ENCODE measurements at regions not wholly inside any gene's neighbourhood (a gene's known extent, or its start where the extent isn't known, plus 50 kb on each side); places are given as distances from the start of the nearest gene placed in this dataset. TPM values are rescaled to one million over a fixed set of nuclear protein-coding genes. Genes with fewer than 3 reads are reported as not detected.

DNA sequence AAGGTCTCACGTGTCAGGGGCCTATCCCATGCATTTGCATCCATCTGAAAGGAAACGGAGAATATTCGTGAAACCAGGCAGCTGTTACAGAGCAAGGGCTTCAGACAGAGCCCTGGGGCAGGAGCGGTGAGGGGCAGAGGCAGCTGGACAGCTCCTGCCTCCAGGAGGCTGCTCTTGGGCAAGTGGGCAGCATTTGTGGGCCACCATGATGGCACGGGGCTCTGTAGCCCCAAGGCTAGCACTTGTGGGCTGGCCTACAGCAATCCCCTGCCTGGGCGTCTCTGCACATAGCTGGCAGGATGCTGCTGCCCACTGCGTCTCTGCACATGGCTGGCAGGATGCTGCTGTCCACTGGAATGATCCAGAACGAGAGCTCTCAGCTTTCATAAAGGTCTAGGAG is 52.8 kb upstream of the PTMA start:
- H3K9me3 ChIP-seq (ENCODE audit: low read depth, low read length), result no peaks in the 10 kb centered on the region
- TF ChIP-seq, protein P1, sequence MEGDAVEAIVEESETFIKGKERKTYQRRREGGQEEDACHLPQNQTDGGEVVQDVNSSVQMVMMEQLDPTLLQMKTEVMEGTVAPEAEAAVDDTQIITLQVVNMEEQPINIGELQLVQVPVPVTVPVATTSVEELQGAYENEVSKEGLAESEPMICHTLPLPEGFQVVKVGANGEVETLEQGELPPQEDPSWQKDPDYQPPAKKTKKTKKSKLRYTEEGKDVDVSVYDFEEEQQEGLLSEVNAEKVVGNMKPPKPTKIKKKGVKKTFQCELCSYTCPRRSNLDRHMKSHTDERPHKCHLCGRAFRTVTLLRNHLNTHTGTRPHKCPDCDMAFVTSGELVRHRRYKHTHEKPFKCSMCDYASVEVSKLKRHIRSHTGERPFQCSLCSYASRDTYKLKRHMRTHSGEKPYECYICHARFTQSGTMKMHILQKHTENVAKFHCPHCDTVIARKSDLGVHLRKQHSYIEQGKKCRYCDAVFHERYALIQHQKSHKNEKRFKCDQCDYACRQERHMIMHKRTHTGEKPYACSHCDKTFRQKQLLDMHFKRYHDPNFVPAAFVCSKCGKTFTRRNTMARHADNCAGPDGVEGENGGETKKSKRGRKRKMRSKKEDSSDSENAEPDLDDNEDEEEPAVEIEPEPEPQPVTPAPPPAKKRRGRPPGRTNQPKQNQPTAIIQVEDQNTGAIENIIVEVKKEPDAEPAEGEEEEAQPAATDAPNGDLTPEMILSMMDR (IDR thresholded peaks at IDR 0.05; ENCODE audit: extremely low read depth, low read depth, low read length), result no peak
- no peak overlapping the region for H2AFZ ChIP-seq (ENCODE audit: low read length)
- H3K4me2 ChIP-seq (ENCODE audit: insufficient read depth, low read length), result no peak overlapping the region
- H3K36me3 ChIP-seq (ENCODE audit: insufficient read depth, low read length), result no peaks in the 10 kb centered on the region
- H3K4me3 ChIP-seq (ENCODE audit: insufficient read depth, low read length), result no peak overlapping the region
- no peak for DNase-seq (ENCODE audit: insufficient read length, low spot score, missing footprints)
- no peaks in the 10 kb centered on the region for H4K20me1 ChIP-seq (ENCODE audit: insufficient read depth, low read length)
- H3K79me2 ChIP-seq (ENCODE audit: insufficient read depth, low read length), result no peaks in the 10 kb centered on the region
- no peaks in the 10 kb centered on the region for H3K27me3 ChIP-seq (ENCODE audit: insufficient read depth, low read length)
- H3K4me1 ChIP-seq (ENCODE audit: insufficient read depth, low read length), result peaks cover 2% of the 10 kb centered on the region
- H3K27ac ChIP-seq (ENCODE audit: low read depth, low read length), result no peak overlapping the region

DNA sequence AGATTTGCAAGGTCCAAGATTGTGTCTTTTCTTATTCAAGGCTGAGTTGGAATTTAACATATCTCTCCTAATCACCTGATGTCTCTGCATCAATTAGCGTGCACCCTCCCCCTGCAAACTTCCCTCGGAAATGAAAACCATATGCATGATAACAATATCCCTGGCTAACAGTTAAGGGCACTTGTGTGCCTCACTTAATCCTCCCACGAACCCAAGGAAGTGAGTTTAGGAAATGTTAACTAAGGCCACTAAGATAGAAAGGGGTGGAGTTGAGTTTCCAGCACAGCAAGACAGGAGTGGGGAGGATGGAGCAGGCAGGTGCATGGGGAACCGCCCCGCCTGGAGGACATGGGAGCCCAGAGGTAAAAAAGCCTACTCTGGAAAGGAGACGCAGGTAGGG is 52.4 kb upstream of the PTMA start:
- no peak overlapping the region for H3K4me2 ChIP-seq (ENCODE audit: insufficient read depth, low read length)
- H3K27me3 ChIP-seq (ENCODE audit: insufficient read depth, low read length), result no peaks in the 10 kb centered on the region
- DNase-seq (ENCODE audit: insufficient read length, low spot score, missing footprints), result no peak
- H3K79me2 ChIP-seq (ENCODE audit: insufficient read depth, low read length), result no peaks in the 10 kb centered on the region
- H3K36me3 ChIP-seq (ENCODE audit: insufficient read depth, low read length), result no peaks in the 10 kb centered on the region
- TF ChIP-seq, protein P1 (IDR thresholded peaks at IDR 0.05; ENCODE audit: extremely low read depth, low read depth, low read length), result no peak
- H3K27ac ChIP-seq (ENCODE audit: low read depth, low read length), result no peak overlapping the region
- no peak overlapping the region for H2AFZ ChIP-seq (ENCODE audit: low read length)
- H3K4me1 ChIP-seq (ENCODE audit: insufficient read depth, low read length), result peaks cover 3% of the 10 kb centered on the region
- H3K4me3 ChIP-seq (ENCODE audit: insufficient read depth, low read length), result no peak overlapping the region
- no peaks in the 10 kb centered on the region for H3K9me3 ChIP-seq (ENCODE audit: low read depth, low read length)
- no peaks in the 10 kb centered on the region for H4K20me1 ChIP-seq (ENCODE audit: insufficient read depth, low read length)

Small RNAs in the stretch of these regions (small RNA-seq; reads per million reads assigned to genes)
- gene RN7SL499P, result not detected

Measured in osteoblast (primary cell).